Smooth muscle cell (in vitro differentiated cells): ENCODE measurements at regions not wholly inside any gene's neighbourhood (a gene's known extent, or its start where the extent isn't known, plus 50 kb on each side); places are given as distances from the start of the nearest gene placed in this dataset.

Source experiments
- DNase-seq: peaks from one replicate; lab custom pipeline; 2025; ENCODE audit not compliant: unreplicated experiment; lab: John Stamatoyannopoulos, UW
- H2AFZ ChIP-seq: fragments of 200-600 bp; sonication (generic); 2 replicates; pipeline ENCODE4 v1.6.0; 2016; ENCODE audit warnings: antibody characterized with exemption, low read depth, mild to moderate bottlenecking
- H3F3A ChIP-seq: fragments of 200-600 bp; sonication (generic); 2 replicates; pipeline ENCODE4 v1.6.0; 2017; ENCODE audit warnings: antibody characterized with exemption, low read depth
- H3K27ac ChIP-seq: fragments of 200-600 bp; sonication (generic); 2 replicates; pipeline ENCODE4 v1.5.1; 2016; ENCODE audit warnings: low read depth, mild to moderate bottlenecking
- H3K27me3 ChIP-seq: fragments of 200-600 bp; sonication (generic); 2 replicates; pipeline ENCODE4 v1.6.1; 2016; ENCODE audit warnings: low read depth, mild to moderate bottlenecking
- H3K36me3 ChIP-seq: fragments of 200-600 bp; sonication (generic); 2 replicates; pipeline ENCODE4 v1.5.1; 2016; ENCODE audit warnings: low read depth
- H3K4me1 ChIP-seq: fragments of 200-600 bp; sonication (generic); 2 replicates; pipeline ENCODE4 v1.5.1; 2016; ENCODE audit warnings: low read depth
- H3K4me2 ChIP-seq: fragments of 200-600 bp; sonication (generic); 2 replicates; pipeline ENCODE4 v1.6.0; 2016; ENCODE audit warnings: mild to moderate bottlenecking
- H3K4me3 ChIP-seq: fragments of 200-600 bp; sonication (generic); 2 replicates; pipeline ENCODE4 v1.5.1; 2016; ENCODE audit warnings: mild to moderate bottlenecking
- H3K79me2 ChIP-seq: fragments of 200-600 bp; sonication (generic); 2 replicates; pipeline ENCODE4 v1.6.0; 2016; ENCODE audit warnings: low read depth, mild to moderate bottlenecking
- H3K9ac ChIP-seq: fragments of 200-600 bp; sonication (generic); 2 replicates; pipeline ENCODE4 v1.6.0; 2016; ENCODE audit warnings: low read depth
- H3K9me3 ChIP-seq: fragments of 200-600 bp; sonication (generic); replicated peaks from 2 replicates; pipeline ENCODE4 v1.5.1; 2016; ENCODE audit warnings: low read depth
- H4K20me1 ChIP-seq: fragments of 200-600 bp; sonication (generic); 2 replicates; pipeline ENCODE4 v1.6.0; 2016; ENCODE audit warnings: low read depth
- WGBS: methylation state at CpG from one replicate; pipeline ENCODE4 v1.1.7; 2016; ENCODE audit warnings: low lambda C conversion rate; 5-methylcytosine and 5-hydroxymethylcytosine counted together
- TF ChIP-seq, protein P1 (sequence below): fragments of 200-600 bp; sonication (generic); IDR thresholded peaks from 2 replicates; pipeline ENCODE4 v1.5.1; 2017; ENCODE audit warnings: borderline replicate concordance, mild to moderate bottlenecking, antibody characterized with exemption; ENCODE audit not compliant: insufficient read depth, poor library complexity, severe bottlenecking

GRCh38 chr7:84813376-84813775 is 373.5 kb downstream of the SEMA3D start:
- Histone ChIP-seq H3K79me2 (no peaks in the 10 kb centered on the region), H4K20me1 (no peaks in the 10 kb centered on the region), H3K4me1 (peaks cover 7% of the 10 kb centered on the region), H3K9me3 (no peaks in the 10 kb centered on the region), H3K4me3 (no peak overlapping the region), H3K9ac (no peak overlapping the region), H3K4me2 (no peak overlapping the region), H3K36me3 (no peaks in the 10 kb centered on the region), H3K27me3 (no peaks in the 10 kb centered on the region), H2AFZ (no peak overlapping the region), H3F3A (no peaks in the 10 kb centered on the region), H3K27ac (no peak overlapping the region)
- TF ChIP-seq, protein P1, sequence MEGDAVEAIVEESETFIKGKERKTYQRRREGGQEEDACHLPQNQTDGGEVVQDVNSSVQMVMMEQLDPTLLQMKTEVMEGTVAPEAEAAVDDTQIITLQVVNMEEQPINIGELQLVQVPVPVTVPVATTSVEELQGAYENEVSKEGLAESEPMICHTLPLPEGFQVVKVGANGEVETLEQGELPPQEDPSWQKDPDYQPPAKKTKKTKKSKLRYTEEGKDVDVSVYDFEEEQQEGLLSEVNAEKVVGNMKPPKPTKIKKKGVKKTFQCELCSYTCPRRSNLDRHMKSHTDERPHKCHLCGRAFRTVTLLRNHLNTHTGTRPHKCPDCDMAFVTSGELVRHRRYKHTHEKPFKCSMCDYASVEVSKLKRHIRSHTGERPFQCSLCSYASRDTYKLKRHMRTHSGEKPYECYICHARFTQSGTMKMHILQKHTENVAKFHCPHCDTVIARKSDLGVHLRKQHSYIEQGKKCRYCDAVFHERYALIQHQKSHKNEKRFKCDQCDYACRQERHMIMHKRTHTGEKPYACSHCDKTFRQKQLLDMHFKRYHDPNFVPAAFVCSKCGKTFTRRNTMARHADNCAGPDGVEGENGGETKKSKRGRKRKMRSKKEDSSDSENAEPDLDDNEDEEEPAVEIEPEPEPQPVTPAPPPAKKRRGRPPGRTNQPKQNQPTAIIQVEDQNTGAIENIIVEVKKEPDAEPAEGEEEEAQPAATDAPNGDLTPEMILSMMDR = no peak
- 67% methylated on average over 2 of the region's 2 CpGs for WGBS
- no peak for DNase-seq

GRCh38 chr7:84812021-84812420 is 374.8 kb downstream of the SEMA3D start:
- Histone ChIP-seq H3K27me3 (no peaks in the 10 kb centered on the region), H3K4me1 (peaks cover 7% of the 10 kb centered on the region), H2AFZ (no peak overlapping the region), H3K9me3 (no peaks in the 10 kb centered on the region), H3K79me2 (no peaks in the 10 kb centered on the region), H3F3A (no peaks in the 10 kb centered on the region), H3K9ac (no peak overlapping the region), H3K36me3 (no peaks in the 10 kb centered on the region), H3K4me3 (no peak overlapping the region), H4K20me1 (no peaks in the 10 kb centered on the region), H3K27ac (no peak overlapping the region), H3K4me2 (no peak overlapping the region)
- 89% methylated on average over 2 of the region's 2 CpGs for WGBS
- DNase-seq = no peak
- TF ChIP-seq, protein P1 = no peak

DNA sequence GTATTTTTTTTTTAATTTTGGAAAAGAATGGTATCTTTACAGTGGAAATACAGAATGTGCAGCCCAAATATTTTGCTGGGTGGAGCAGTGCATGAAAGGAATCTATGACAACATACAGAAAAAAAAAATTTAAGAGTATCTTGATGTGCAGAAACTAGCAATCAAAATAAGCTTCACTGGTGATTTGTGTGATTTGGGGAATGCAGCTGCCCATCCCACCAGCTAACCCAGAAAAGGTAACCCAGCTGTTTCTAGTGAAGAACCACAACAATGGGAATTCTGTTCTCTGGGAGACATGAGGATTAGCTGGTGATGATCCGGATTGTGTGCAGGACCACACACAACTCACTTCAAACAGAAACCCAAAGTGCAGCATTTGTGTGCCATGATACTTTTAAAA is 375.5 kb downstream of the SEMA3D start:
- Histone ChIP-seq H3K36me3 (no peaks in the 10 kb centered on the region), H3K27ac (no peak overlapping the region), H3K4me2 (no peak overlapping the region), H3K4me1 (peaks cover 7% of the 10 kb centered on the region), H3K4me3 (no peak overlapping the region), H4K20me1 (no peaks in the 10 kb centered on the region), H3K79me2 (no peaks in the 10 kb centered on the region), H3K9me3 (no peaks in the 10 kb centered on the region), H3K27me3 (no peaks in the 10 kb centered on the region), H3K9ac (no peak overlapping the region), H2AFZ (peak overlapping the region; percentile 11), H3F3A (no peaks in the 10 kb centered on the region)
- TF ChIP-seq, protein P1 = no peak
- 80% methylated on average over 1 of the region's 1 CpG for whole genome bisulfite sequencing
- no peak for DNase-seq

DNA sequence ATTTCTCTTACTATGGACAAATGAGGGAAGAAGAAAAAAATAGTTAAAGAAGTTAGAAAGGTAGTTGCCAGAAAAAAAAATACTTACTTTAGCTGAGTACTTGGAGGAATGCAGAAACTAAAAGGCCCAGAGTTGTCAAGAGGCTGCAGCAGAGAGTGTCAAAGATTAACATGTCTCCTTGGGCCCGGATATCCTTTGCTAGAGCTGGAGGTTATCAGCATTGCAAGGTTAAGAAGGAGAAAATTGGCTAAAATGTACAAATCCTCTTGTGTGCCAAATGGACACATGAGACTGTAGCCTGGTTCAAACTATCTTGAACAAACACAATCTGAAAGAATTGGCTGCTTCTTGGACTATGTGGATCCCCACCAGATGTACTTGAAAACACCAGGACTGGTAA is 377.0 kb downstream of the SEMA3D start:
- no peak overlapping the region for H2AFZ ChIP-seq
- H3K9ac ChIP-seq = no peak overlapping the region
- H3K27ac ChIP-seq = no peak overlapping the region
- H3K4me1 ChIP-seq = peaks cover 7% of the 10 kb centered on the region
- no peaks in the 10 kb centered on the region for H3K36me3 ChIP-seq
- H3F3A ChIP-seq = no peaks in the 10 kb centered on the region
- no peaks in the 10 kb centered on the region for H4K20me1 ChIP-seq
- H3K4me3 ChIP-seq = no peak overlapping the region
- no peak for DNase-seq
- WGBS = 82% methylated on average over 1 of the region's 1 CpG
- no peaks in the 10 kb centered on the region for H3K9me3 ChIP-seq
- H3K27me3 ChIP-seq = no peaks in the 10 kb centered on the region
- TF ChIP-seq, protein P1 = no peak
- H3K79me2 ChIP-seq = no peaks in the 10 kb centered on the region
- H3K4me2 ChIP-seq = no peak overlapping the region
